CD4-positive, CD25-positive, alpha-beta regulatory T cell (primary cell): ENCODE measurements at regions not wholly inside any gene's neighbourhood (a gene's known extent, or its start where the extent isn't known, plus 50 kb on each side); places are given as distances from the start of the nearest gene placed in this dataset.

Experiments
- ATAC-seq, 2 donors: fragments of 150-1000 bp; cut with Tn5 transposase; one replicate each; pipeline ENCODE4 v1.10.0; 2021; ENCODE audit warnings: low read depth in 2 of 2, moderate number of reproducible peaks in 2 of 2, moderate library complexity in 1 of 2
- DNase-seq, 3 donors: peaks; one replicate each; pipeline versions ENCODE4 v3.0.0 to v3.0.0-alpha.2; 2012 to 2022; ENCODE audit warnings: mixed read lengths in 1 of 3
- H3K27ac ChIP-seq: one replicate; pipeline ENCODE4 v1.7.0; 2013; ENCODE audit warnings: mild to moderate bottlenecking, low read length; ENCODE audit not compliant: insufficient read depth, poor library complexity, severe bottlenecking
- H3K27me3 ChIP-seq: one replicate; pipeline ENCODE4 v1.7.0; 2013; ENCODE audit warnings: low read length; ENCODE audit not compliant: control insufficient read depth, insufficient read depth
- H3K36me3 ChIP-seq: one replicate; pipeline ENCODE4 v1.7.0; 2013; ENCODE audit warnings: mild to moderate bottlenecking, low read length, moderate library complexity; ENCODE audit not compliant: control insufficient read depth, insufficient read depth
- H3K4me1 ChIP-seq: 2 replicates; pipeline ENCODE4 v1.7.0; 2013; ENCODE audit warnings: mild to moderate bottlenecking, low read length; ENCODE audit not compliant: insufficient read depth, control insufficient read depth, poor library complexity, severe bottlenecking
- H3K4me3 ChIP-seq: one replicate; pipeline ENCODE4 v1.7.0; 2013; ENCODE audit warnings: low read depth, mild to moderate bottlenecking, low read length, moderate library complexity
- H3K9me3 ChIP-seq, 2 experiments: 1 replicate in 1 of 2; 2 replicates in 1 of 2; pipeline ENCODE4 v1.7.0; 2013; ENCODE audit warnings: low read length in 2 of 2, mild to moderate bottlenecking in 1 of 2, moderate library complexity in 1 of 2; ENCODE audit not compliant: control insufficient read depth in 2 of 2
- H3K27ac Mint-ChIP-seq, 3 donors: one replicate each; pipeline ENCODE4 v1.8.0; 2020 to 2022; ENCODE audit warnings: mild to moderate bottlenecking in 3 of 3, mixed read lengths in 3 of 3, moderate library complexity in 2 of 3
- H3K27me3 Mint-ChIP-seq: one replicate; pipeline ENCODE4 v1.8.0; 2022; ENCODE audit warnings: mild to moderate bottlenecking, mixed read lengths
- H3K36me3 Mint-ChIP-seq: one replicate; pipeline ENCODE4 v1.8.0; 2020; ENCODE audit warnings: mixed read lengths
- H3K4me1 Mint-ChIP-seq, 4 donors: one replicate each; pipeline ENCODE4 v1.8.0; 2020 to 2022; ENCODE audit warnings: mixed read lengths in 4 of 4, mild to moderate bottlenecking in 1 of 4
- H3K4me3 Mint-ChIP-seq, 4 donors: one replicate each; pipeline ENCODE4 v1.8.0; 2020 to 2022; ENCODE audit warnings: mild to moderate bottlenecking in 4 of 4, mixed read lengths in 4 of 4, moderate library complexity in 3 of 4
- H3K9me3 Mint-ChIP-seq, 7 donors: one replicate each; pipeline ENCODE4 v1.8.0; 2020 to 2022; ENCODE audit warnings: mixed read lengths in 7 of 7, mild to moderate bottlenecking in 3 of 7, moderate library complexity in 2 of 7

- no peaks in the 10 kb centered on the region for H3K4me1 Mint-ChIP-seq
- no peak overlapping the region for H3K4me3 Mint-ChIP-seq
- DNase-seq (no peak), ATAC-seq (no peak)
- peaks cover 0 to 6% (median 2%) of the 10 kb centered on the region in 7 donors for H3K9me3 Mint-ChIP-seq
- Histone ChIP-seq H3K36me3 (no peaks in the 10 kb centered on the region), H3K27me3 (no peaks in the 10 kb centered on the region), H3K27ac (no peak overlapping the region), H3K9me3 (no peaks in the 10 kb centered on the region), H3K4me3 (no peak overlapping the region), H3K4me1 (no peaks in the 10 kb centered on the region)
- H3K36me3 Mint-ChIP-seq = no peaks in the 10 kb centered on the region
- no peak overlapping the region for H3K27ac Mint-ChIP-seq
- peaks cover 6% of the 10 kb centered on the region for H3K27me3 Mint-ChIP-seq
Measured at GRCh38 chr2:223383315-223383714, 218.8 kb downstream of the SCG2 start.

GRCh38 chr2:223386189-223386588, 216.0 kb downstream of the SCG2 start:
- no peaks in the 10 kb centered on the region for H3K36me3 Mint-ChIP-seq
- H3K4me1 Mint-ChIP-seq = no peaks in the 10 kb centered on the region

GRCh38 chr2:223386984-223387383, 215.2 kb downstream of the SCG2 start:
- Mint-ChIP-seq H3K9me3 (peaks cover 0 to 4% (median 0%) of the 10 kb centered on the region in 7 donors), H3K4me1 (no peaks in the 10 kb centered on the region), H3K36me3 (no peaks in the 10 kb centered on the region), H3K27ac (no peak overlapping the region), H3K4me3 (no peak overlapping the region), H3K27me3 (peaks cover 6% of the 10 kb centered on the region)
- no peaks in the 10 kb centered on the region for H3K4me1 ChIP-seq
- no peak for DNase-seq
- ATAC-seq = no peak
- no peaks in the 10 kb centered on the region for H3K9me3 ChIP-seq
- no peaks in the 10 kb centered on the region for H3K27me3 ChIP-seq
- no peaks in the 10 kb centered on the region for H3K36me3 ChIP-seq
- no peak overlapping the region for H3K27ac ChIP-seq
- no peak overlapping the region for H3K4me3 ChIP-seq

More at GRCh38 chr2:223386189-223386588, 216.0 kb downstream of the SCG2 start:
- Mint-ChIP-seq H3K9me3 (peaks cover 0 to 6% (median 0%) of the 10 kb centered on the region in 7 donors), H3K27ac (no peak overlapping the region), H3K27me3 (peaks cover 6% of the 10 kb centered on the region), H3K4me3 (no peak overlapping the region)
- Histone ChIP-seq H3K27ac (no peak overlapping the region), H3K4me1 (no peaks in the 10 kb centered on the region), H3K36me3 (no peaks in the 10 kb centered on the region), H3K9me3 (no peaks in the 10 kb centered on the region), H3K27me3 (no peaks in the 10 kb centered on the region), H3K4me3 (no peak overlapping the region)
- no peak for ATAC-seq
- DNase-seq = no peak

- Mint-ChIP-seq H3K9me3 (peaks cover 0 to 7% (median 0%) of the 10 kb centered on the region in 7 donors), H3K27me3 (no peaks in the 10 kb centered on the region), H3K4me1 (no peaks in the 10 kb centered on the region), H3K36me3 (no peaks in the 10 kb centered on the region), H3K27ac (no peak overlapping the region), H3K4me3 (no peak overlapping the region)
- H3K27me3 ChIP-seq = no peaks in the 10 kb centered on the region
- H3K27ac ChIP-seq = no peak overlapping the region
- H3K4me1 ChIP-seq = no peaks in the 10 kb centered on the region
- H3K4me3 ChIP-seq = no peak overlapping the region
- DNase-seq = no peak
- no peaks in the 10 kb centered on the region for H3K9me3 ChIP-seq
- no peaks in the 10 kb centered on the region for H3K36me3 ChIP-seq
- ATAC-seq = no peak
Measured at GRCh38 chr2:223389624-223390023, 212.5 kb downstream of the SCG2 start.

GRCh38 chr2:223396993-223397392, 205.2 kb downstream of the SCG2 start:
- H3K36me3 Mint-ChIP-seq = no peaks in the 10 kb centered on the region
- no peak overlapping the region for H3K4me3 Mint-ChIP-seq
- Histone ChIP-seq H3K27ac (no peak overlapping the region), H3K36me3 (no peaks in the 10 kb centered on the region), H3K4me1 (no peaks in the 10 kb centered on the region), H3K27me3 (no peaks in the 10 kb centered on the region), H3K4me3 (no peak overlapping the region), H3K9me3 (no peaks in the 10 kb centered on the region)
- DNase-seq = no peak
- H3K27me3 Mint-ChIP-seq = no peaks in the 10 kb centered on the region
- peaks cover 0 to 13% (median 5%) of the 10 kb centered on the region in 7 donors for H3K9me3 Mint-ChIP-seq
- ATAC-seq = no peak
- no peak overlapping the region for H3K27ac Mint-ChIP-seq
- H3K4me1 Mint-ChIP-seq = no peaks in the 10 kb centered on the region

GRCh38 chr2:223399357-223399957, 202.7 kb downstream of the SCG2 start:
- H3K9me3 Mint-ChIP-seq = peaks cover 0 to 9% (median 4%) of the 10 kb centered on the region in 7 donors
- no peaks in the 10 kb centered on the region for H3K9me3 ChIP-seq
- H3K36me3 Mint-ChIP-seq = no peaks in the 10 kb centered on the region
- H3K36me3 ChIP-seq = no peaks in the 10 kb centered on the region
- no peak overlapping the region for H3K27ac ChIP-seq
- no peak for ATAC-seq
- no peak for DNase-seq
- no peaks in the 10 kb centered on the region for H3K4me1 ChIP-seq
- no peak overlapping the region for H3K4me3 Mint-ChIP-seq
- H3K4me3 ChIP-seq = no peak overlapping the region
- H3K27me3 Mint-ChIP-seq = no peaks in the 10 kb centered on the region
- no peaks in the 10 kb centered on the region for H3K27me3 ChIP-seq
- H3K4me1 Mint-ChIP-seq = no peaks in the 10 kb centered on the region
- no peak overlapping the region for H3K27ac Mint-ChIP-seq

- no peaks in the 10 kb centered on the region for H3K27me3 ChIP-seq
- H3K27me3 Mint-ChIP-seq = no peaks in the 10 kb centered on the region
- H3K4me3 ChIP-seq = no peak overlapping the region
- no peaks in the 10 kb centered on the region for H3K36me3 ChIP-seq
- no peaks in the 10 kb centered on the region for H3K36me3 Mint-ChIP-seq
- ATAC-seq = no peak
- no peaks in the 10 kb centered on the region for H3K4me1 ChIP-seq
- no peak overlapping the region for H3K27ac ChIP-seq
- no peak overlapping the region for H3K27ac Mint-ChIP-seq
- DNase-seq = no peak
- H3K4me1 Mint-ChIP-seq = no peaks in the 10 kb centered on the region
- H3K9me3 Mint-ChIP-seq = peaks cover 0 to 4% (median 1%) of the 10 kb centered on the region in 7 donors
- no peak overlapping the region for H3K4me3 Mint-ChIP-seq
- H3K9me3 ChIP-seq = no peaks in the 10 kb centered on the region
Measured at GRCh38 chr2:223404616-223405015, 197.5 kb downstream of the SCG2 start.

- H3K9me3 ChIP-seq = no peaks in the 10 kb centered on the region
- no peak overlapping the region for H3K4me3 ChIP-seq
- ATAC-seq (no peak), DNase-seq (no peak)
- H3K4me3 Mint-ChIP-seq = no peak overlapping the region
- no peaks in the 10 kb centered on the region for H3K4me1 ChIP-seq
- H3K27me3 ChIP-seq = no peaks in the 10 kb centered on the region
- no peaks in the 10 kb centered on the region for H3K27me3 Mint-ChIP-seq
- no peak overlapping the region for H3K27ac ChIP-seq
- H3K27ac Mint-ChIP-seq = no peak overlapping the region
- H3K9me3 Mint-ChIP-seq = peaks cover 0 to 8% (median 1%) of the 10 kb centered on the region in 7 donors
- no peaks in the 10 kb centered on the region for H3K4me1 Mint-ChIP-seq
- H3K36me3 ChIP-seq = no peaks in the 10 kb centered on the region
- no peaks in the 10 kb centered on the region for H3K36me3 Mint-ChIP-seq
Measured at GRCh38 chr2:223414646-223415045, 187.5 kb downstream of the SCG2 start.
